Heart left ventricle (tissue), 16 donors: ENCODE measurements at regions not wholly inside any gene's neighbourhood (a gene's known extent, or its start where the extent isn't known, plus 50 kb on each side); places are given as distances from the start of the nearest gene placed in this dataset.

Source experiments
- ATAC-seq, 4 donors: fragments of 200-7000 bp; cut with Tn5 transposase; one replicate each; pipeline ENCODE4 v1.9.1; 2020 to 2022; ENCODE audit warnings: moderate library complexity in 4 of 4, mild to moderate bottlenecking in 3 of 4, moderate number of reproducible peaks in 1 of 4
- DNase-seq, 5 donors: peaks; one replicate each; pipeline ENCODE4 v3.0.0-alpha.2; 2020
- H3K27ac ChIP-seq, 12 donors: fragments of 200-600 bp; sonication (generic) in 4 of 12; one replicate each; pipeline versions ENCODE4 v1.5.0 to v1.8.0; 2016 to 2022; ENCODE audit warnings: mild to moderate bottlenecking in 2 of 12
- H3K27me3 ChIP-seq, 9 donors: fragments of 200-600 bp; sonication (generic) in 2 of 9; one replicate each; pipeline versions ENCODE4 v1.5.1 to v1.8.0; 2016 to 2022; ENCODE audit warnings: mild to moderate bottlenecking in 3 of 9
- H3K36me3 ChIP-seq, 9 donors: fragments of 200-600 bp; sonication (generic) in 2 of 9; one replicate each; pipeline versions ENCODE4 v1.5.0 to v1.8.0; 2018 to 2022; ENCODE audit warnings: mild to moderate bottlenecking in 2 of 9
- H3K4me1 ChIP-seq, 12 donors: fragments of 200-600 bp; sonication (generic) in 4 of 12; one replicate each; pipeline versions ENCODE4 v1.5.0 to v1.8.0; 2016 to 2022; ENCODE audit warnings: mild to moderate bottlenecking in 3 of 12
- H3K4me3 ChIP-seq, 12 donors: fragments of 200-600 bp; sonication (generic) in 4 of 12; one replicate each; pipeline versions ENCODE4 v1.5.0 to v1.8.0; 2017 to 2022; ENCODE audit warnings: mild to moderate bottlenecking in 9 of 12, moderate library complexity in 4 of 12
- H3K9me3 ChIP-seq, 12 donors: fragments of 200-600 bp; sonication (generic) in 4 of 12; one replicate each; pipeline versions ENCODE4 v1.5.0 to v1.8.0; 2016 to 2022; ENCODE audit warnings: mild to moderate bottlenecking in 1 of 12
- POLR2A ChIP-seq, 2 donors: fragments of 450-650 bp; IDR thresholded peaks; one replicate each; pipeline ENCODE4 v1.6.1; 2017; ENCODE audit warnings: antibody characterized with exemption in 2 of 2, mild to moderate bottlenecking in 2 of 2, moderate library complexity in 2 of 2
- WGBS, 4 donors: extraction: QIAGEN DNeasy Blood & Tissue Kit in 2 of 4; methylation state at CpG; one replicate each; pipeline versions ENCODE4 v1.1.5 to v1.1.7; 2013 to 2018; 5-methylcytosine and 5-hydroxymethylcytosine counted together
- intact Hi-C, 10 donors: fragments of 100-400 bp; cut with DNase I; formaldehyde crosslinking; loops; one replicate each; pipeline versions ENCODE4 v1.11.1 to v1.14.2; 2022
- TF ChIP-seq, protein P1 (sequence below), 12 donors: fragments of 200-600 bp; sonication (generic) in 4 of 12; IDR thresholded peaks; one replicate each; pipeline versions ENCODE4 v1.5.0 to v1.8.0; 2018 to 2022; ENCODE audit warnings: antibody characterized with exemption in 12 of 12, mild to moderate bottlenecking in 5 of 12
- donor health status: ischemic (EF 13 %, LVEDD 7.1; RV severe dilation, severe dysfunction).
- donor health status: healthy with polysubstance abuse.
- donor health status: DM: no; HTN: yes; CAD: no.
- donor health status: DM: no; HTN: no; CAD: no.
- donor health status: ischemic (EF 25% LVEDD 6.9; RV normal size, moderate dysfunction).
- donor health status: ischemic (EF 25% LVEDD 5.7; RV mildly dilated, moderate dysfunction).
- donor health status: healthy.
- donor health status: DM: yes; HTN: yes; CAD: no.
- donor health status: ischemic (EF 35%, LVEDD 5.7; RV mildly dilated, moderate dysfunction).
- donor health status: nonischemic (EF 11% LVEDD 7.7; RV severe dilation, severe dysfunction).
- donor health status: DM: yes; HTN: yes; CAD: no.
- donor health status: PGD.
- donor health status: ischemic (EF 29% LVEDD 5.4; RV normal size, mild dysfunction).
- donor health status: nonischemic (EF 23%, LVEDD 6.1; RV moderate dilation, normal function).

DNA sequence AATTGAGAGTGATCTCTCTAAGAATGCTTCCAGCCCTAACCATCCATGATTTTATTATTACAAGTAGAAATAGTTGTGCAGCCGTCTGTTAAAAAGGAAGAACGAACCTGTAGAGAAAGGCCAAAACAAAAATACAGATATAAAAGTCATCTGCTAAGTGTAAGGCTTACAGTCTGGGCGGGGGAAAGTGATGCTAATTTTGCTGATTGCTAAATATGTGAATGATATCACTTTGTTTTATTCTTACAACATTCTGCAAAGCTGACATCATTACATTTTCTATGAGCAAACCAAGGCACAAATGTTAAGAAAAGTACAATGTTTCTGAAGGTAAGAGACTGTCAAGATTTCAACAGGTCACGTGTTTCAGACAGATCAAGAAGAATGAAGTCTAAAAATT is 101.5 kb upstream of the RAP1B start:
- ATAC-seq, result no peak
- no peak overlapping the region for H3K27ac ChIP-seq
- WGBS, 4 donors, result 89 to 94% (median 90%) methylated on average over 4 of the region's 4 CpGs
- intact Hi-C loops, result no loop called here
- peaks cover 0 to 5% (median 0%) of the 10 kb centered on the region in 12 donors for H3K4me1 ChIP-seq
- H3K9me3 ChIP-seq, result no peaks in the 10 kb centered on the region
- H3K36me3 ChIP-seq, result no peaks in the 10 kb centered on the region
- H3K4me3 ChIP-seq, result no peak overlapping the region
- no peak for TF ChIP-seq POLR2A (IDR thresholded peaks at IDR 0.05)
- TF ChIP-seq, protein P1, sequence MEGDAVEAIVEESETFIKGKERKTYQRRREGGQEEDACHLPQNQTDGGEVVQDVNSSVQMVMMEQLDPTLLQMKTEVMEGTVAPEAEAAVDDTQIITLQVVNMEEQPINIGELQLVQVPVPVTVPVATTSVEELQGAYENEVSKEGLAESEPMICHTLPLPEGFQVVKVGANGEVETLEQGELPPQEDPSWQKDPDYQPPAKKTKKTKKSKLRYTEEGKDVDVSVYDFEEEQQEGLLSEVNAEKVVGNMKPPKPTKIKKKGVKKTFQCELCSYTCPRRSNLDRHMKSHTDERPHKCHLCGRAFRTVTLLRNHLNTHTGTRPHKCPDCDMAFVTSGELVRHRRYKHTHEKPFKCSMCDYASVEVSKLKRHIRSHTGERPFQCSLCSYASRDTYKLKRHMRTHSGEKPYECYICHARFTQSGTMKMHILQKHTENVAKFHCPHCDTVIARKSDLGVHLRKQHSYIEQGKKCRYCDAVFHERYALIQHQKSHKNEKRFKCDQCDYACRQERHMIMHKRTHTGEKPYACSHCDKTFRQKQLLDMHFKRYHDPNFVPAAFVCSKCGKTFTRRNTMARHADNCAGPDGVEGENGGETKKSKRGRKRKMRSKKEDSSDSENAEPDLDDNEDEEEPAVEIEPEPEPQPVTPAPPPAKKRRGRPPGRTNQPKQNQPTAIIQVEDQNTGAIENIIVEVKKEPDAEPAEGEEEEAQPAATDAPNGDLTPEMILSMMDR (IDR thresholded peaks at IDR 0.05), result no peak
- no peaks in the 10 kb centered on the region for H3K27me3 ChIP-seq
- DNase-seq, result no peak

DNA sequence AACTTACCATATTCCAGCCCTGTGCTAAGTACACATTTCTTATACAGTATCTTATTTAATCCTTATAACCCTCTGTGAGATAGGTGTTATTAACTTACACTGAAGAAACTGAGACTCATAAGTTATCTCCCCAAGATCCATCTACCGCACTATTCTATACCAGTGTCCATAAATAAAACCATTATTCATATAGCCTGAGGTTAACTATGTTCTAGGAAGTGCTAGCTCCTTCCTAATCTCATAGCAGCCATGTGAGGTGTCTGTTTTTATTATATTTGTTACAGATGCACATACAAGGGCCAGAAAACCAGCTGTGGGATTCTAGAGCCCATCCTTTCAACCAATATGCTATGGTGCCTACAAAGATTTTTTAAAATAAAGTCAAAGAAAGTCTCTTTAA is 100.3 kb upstream of the RAP1B start:
- no peaks in the 10 kb centered on the region for H3K36me3 ChIP-seq
- no peak overlapping the region for H3K4me3 ChIP-seq
- H3K27ac ChIP-seq, result no peak overlapping the region
- peaks cover 0 to 5% (median 0%) of the 10 kb centered on the region in 12 donors for H3K4me1 ChIP-seq
- no peaks in the 10 kb centered on the region for H3K9me3 ChIP-seq
- intact Hi-C loops, result no loop called here
- WGBS, 4 donors, result 87 to 95% (median 90%) methylated on average over 1 of the region's 1 CpG
- DNase-seq (no peak), ATAC-seq (no peak)
- no peaks in the 10 kb centered on the region for H3K27me3 ChIP-seq
- no peak for TF ChIP-seq POLR2A (IDR thresholded peaks at IDR 0.05)
- TF ChIP-seq, protein P1 (IDR thresholded peaks at IDR 0.05), result no peak

DNA sequence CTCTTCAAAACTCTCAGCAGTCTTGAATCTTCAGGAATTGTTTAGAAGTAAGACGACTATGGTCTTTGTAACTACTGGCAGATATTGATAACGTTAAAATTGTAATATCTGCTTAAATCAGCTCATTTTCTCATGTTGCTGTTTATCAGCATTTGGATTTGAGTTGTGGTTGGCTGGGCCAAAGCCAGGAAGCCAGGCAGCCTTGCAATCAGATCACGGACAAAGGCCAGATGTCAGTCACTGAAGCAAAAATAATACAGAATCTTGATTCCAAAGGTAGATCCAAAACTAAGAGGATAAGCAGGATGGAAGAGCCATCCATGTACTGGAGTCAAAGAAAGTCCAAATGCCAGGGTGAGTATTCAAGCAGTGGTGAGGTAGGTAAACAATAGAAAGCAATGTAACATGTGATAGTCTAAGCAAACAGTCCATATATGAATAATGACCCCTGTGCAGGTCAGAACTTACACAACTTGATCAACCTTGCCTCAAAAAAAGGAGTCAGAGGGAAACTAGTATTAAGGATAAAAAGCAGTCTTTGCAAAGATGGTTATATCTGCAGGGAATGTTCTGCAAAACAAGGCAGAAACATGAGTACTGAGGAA is 95.8 kb upstream of the RAP1B start:
- Histone ChIP-seq H3K36me3 (no peaks in the 10 kb centered on the region), H3K27ac (no peak overlapping the region), H3K27me3 (no peaks in the 10 kb centered on the region), H3K4me3 (no peak overlapping the region), H3K9me3 (no peaks in the 10 kb centered on the region), H3K4me1 (no peaks in the 10 kb centered on the region)
- no peak for DNase-seq
- intact Hi-C loops, result no loop called here
- TF ChIP-seq, protein P1 (IDR thresholded peaks at IDR 0.05), result no peak
- no peak for TF ChIP-seq POLR2A (IDR thresholded peaks at IDR 0.05)
- WGBS, 4 donors, result 73 to 92% (median 84%) methylated on average over 3 of the region's 3 CpGs
- no peak for ATAC-seq

DNA sequence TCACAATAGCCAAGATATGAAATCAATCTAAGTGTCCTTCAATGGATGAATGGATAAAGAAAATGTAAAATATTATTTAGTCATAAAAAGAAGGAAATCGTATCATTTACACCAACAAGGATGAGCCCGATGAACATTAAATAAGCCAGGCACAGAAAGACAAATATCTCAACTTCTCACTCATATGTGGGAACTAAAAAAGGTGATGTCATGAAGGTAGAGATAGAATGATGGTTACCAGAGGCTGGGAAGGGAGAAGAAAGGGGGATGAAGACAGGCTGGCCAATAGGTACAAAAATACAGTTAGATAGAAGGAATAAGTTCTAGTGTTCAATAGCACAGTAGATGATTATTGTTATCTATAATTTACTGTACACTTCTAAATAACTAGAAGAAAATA is 94.9 kb upstream of the RAP1B start:
- 93 to 97% (median 96%) methylated on average over 2 of the region's 2 CpGs for WGBS, 4 donors
- no peaks in the 10 kb centered on the region for H3K4me1 ChIP-seq
- H3K36me3 ChIP-seq, result no peaks in the 10 kb centered on the region
- no peak overlapping the region for H3K27ac ChIP-seq
- no peaks in the 10 kb centered on the region for H3K27me3 ChIP-seq
- intact Hi-C loops, result no loop called here
- no peak overlapping the region for H3K4me3 ChIP-seq
- no peak for DNase-seq
- no peak for TF ChIP-seq POLR2A (IDR thresholded peaks at IDR 0.05)
- TF ChIP-seq, protein P1 (IDR thresholded peaks at IDR 0.05), result no peak
- no peak for ATAC-seq
- H3K9me3 ChIP-seq, result no peaks in the 10 kb centered on the region
